Prostate gland (tissue), 2 donors: ENCODE measurements at regions not wholly inside any gene's neighbourhood (a gene's known extent, or its start where the extent isn't known, plus 50 kb on each side); places are given as distances from the start of the nearest gene placed in this dataset.

ENCODE experiments used
- DNase-seq: peaks from one replicate; pipeline ENCODE4 v3.0.0-alpha.2; 2019; ENCODE audit warnings: low spot score
- H3K27ac ChIP-seq, 2 donors: fragments of 200-600 bp; sonication (generic); 2 replicates each; pipeline ENCODE4 v1.5.1; 2017 to 2019
- H3K27me3 ChIP-seq: fragments of 200-600 bp; sonication (generic); replicated peaks from 2 replicates; pipeline ENCODE4 v1.5.1; 2019; ENCODE audit not compliant: insufficient read depth
- H3K36me3 ChIP-seq, 2 donors: fragments of 200-600 bp; sonication (generic); 1 replicate in 1 of 2; 2 replicates in 1 of 2; pipeline versions ENCODE4 v1.5.1 to v1.8.1; 2017 to 2019
- H3K4me1 ChIP-seq: fragments of 200-600 bp; sonication (generic); replicated peaks from 2 replicates; pipeline ENCODE4 v1.5.1; 2019
- H3K4me3 ChIP-seq, 2 donors: fragments of 200-600 bp; sonication (generic); 2 replicates each; pipeline ENCODE4 v1.5.1; 2017 to 2019
- H3K9me3 ChIP-seq: fragments of 200-600 bp; sonication (generic); 2 replicates; pipeline ENCODE4 v1.5.1; 2017
- CTCF ChIP-seq, 4 experiments: fragments of 200-600 bp in 2 of 4; fragments of 450-650 bp in 2 of 4; sonication (generic) in 2 of 4; IDR thresholded peaks; 1 replicate in 3 of 4; 2 replicates in 1 of 4; pipeline ENCODE4 v1.5.1; 2016 to 2019; ENCODE audit warnings: antibody characterized with exemption in 4 of 4, mild to moderate bottlenecking in 2 of 4, moderate library complexity in 2 of 4
- POLR2A ChIP-seq: fragments of 450-650 bp; IDR thresholded peaks from one replicate; pipeline ENCODE4 v1.6.1; 2016; ENCODE audit warnings: antibody characterized with exemption, mild to moderate bottlenecking
- POLR2AphosphoS5 ChIP-seq: sonication (generic); formaldehyde crosslinking; IDR thresholded peaks from one replicate; pipeline ENCODE4 v1.6.1; 2017; ENCODE audit warnings: antibody characterized with exemption
- WGBS: methylation state at CpG from one replicate; pipeline ENCODE4 v1.1.5; 2018; 5-methylcytosine and 5-hydroxymethylcytosine counted together
- intact Hi-C: fragments of 100-400 bp; cut with DNase I; formaldehyde crosslinking; loops from one replicate; pipeline ENCODE4 v1.14.2; 2022

GRCh38 chr20:48385114-48385513 is 442.7 kb downstream of the PREX1 start:
- H3K4me3 ChIP-seq: no peak overlapping the region

GRCh38 chr20:48384147-48384818 is 443.5 kb downstream of the PREX1 start:
- Histone ChIP-seq H3K4me3 (no peak overlapping the region), H3K36me3 (no peaks in the 10 kb centered on the region), H3K4me1 (no peaks in the 10 kb centered on the region), H3K9me3 (no peaks in the 10 kb centered on the region), H3K27ac (no peak overlapping the region), H3K27me3 (no peaks in the 10 kb centered on the region)
- TF ChIP-seq CTCF (IDR thresholded peaks at IDR 0.05): no peak
- no peak for TF ChIP-seq POLR2AphosphoS5
- TF ChIP-seq POLR2A: no peak
- intact Hi-C loops: no loop called here
- no peak for DNase-seq
- 83% methylated on average over 26 of the region's 26 CpGs for WGBS

More at GRCh38 chr20:48385114-48385513, 442.7 kb downstream of the PREX1 start:
- TF ChIP-seq POLR2AphosphoS5 (no peak), CTCF (IDR thresholded peaks at IDR 0.05) (no peak), POLR2A (no peak)
- DNase-seq: no peak
- intact Hi-C loops: no loop called here
- Histone ChIP-seq H3K4me1 (no peaks in the 10 kb centered on the region), H3K27ac (no peak overlapping the region), H3K9me3 (no peaks in the 10 kb centered on the region), H3K36me3 (no peaks in the 10 kb centered on the region), H3K27me3 (no peaks in the 10 kb centered on the region)
- 84% methylated on average over 17 of the region's 17 CpGs for WGBS

GRCh38 chr20:48383252-48383651 is 444.5 kb downstream of the PREX1 start:
- no peak for TF ChIP-seq POLR2AphosphoS5
- TF ChIP-seq CTCF (IDR thresholded peaks at IDR 0.05): no peak
- TF ChIP-seq POLR2A: no peak
- no peaks in the 10 kb centered on the region for H3K36me3 ChIP-seq
- no peaks in the 10 kb centered on the region for H3K27me3 ChIP-seq
- 95% methylated on average over 3 of the region's 3 CpGs for WGBS
- H3K4me3 ChIP-seq: no peak overlapping the region
- H3K27ac ChIP-seq: no peak overlapping the region
- no peaks in the 10 kb centered on the region for H3K4me1 ChIP-seq
- no peaks in the 10 kb centered on the region for H3K9me3 ChIP-seq
- intact Hi-C loops: no loop called here
- DNase-seq: no peak

- Histone ChIP-seq H3K9me3 (no peaks in the 10 kb centered on the region), H3K36me3 (no peaks in the 10 kb centered on the region), H3K27me3 (no peaks in the 10 kb centered on the region), H3K4me3 (no peak overlapping the region), H3K4me1 (no peaks in the 10 kb centered on the region), H3K27ac (no peak overlapping the region)
- TF ChIP-seq POLR2AphosphoS5 (no peak), CTCF (IDR thresholded peaks at IDR 0.05) (no peak), POLR2A (no peak)
- no peak for DNase-seq
- intact Hi-C loops: no loop called here
- WGBS: 93% methylated on average over 5 of the region's 5 CpGs
Observed at GRCh38 chr20:48382304-48382703, 445.5 kb downstream of the PREX1 start.
